ENCODE measurements at regions not wholly inside any gene's neighbourhood (a gene's known extent, or its start where the extent isn't known, plus 50 kb on each side); places are given as distances from the start of the nearest gene placed in this dataset.

DNA sequence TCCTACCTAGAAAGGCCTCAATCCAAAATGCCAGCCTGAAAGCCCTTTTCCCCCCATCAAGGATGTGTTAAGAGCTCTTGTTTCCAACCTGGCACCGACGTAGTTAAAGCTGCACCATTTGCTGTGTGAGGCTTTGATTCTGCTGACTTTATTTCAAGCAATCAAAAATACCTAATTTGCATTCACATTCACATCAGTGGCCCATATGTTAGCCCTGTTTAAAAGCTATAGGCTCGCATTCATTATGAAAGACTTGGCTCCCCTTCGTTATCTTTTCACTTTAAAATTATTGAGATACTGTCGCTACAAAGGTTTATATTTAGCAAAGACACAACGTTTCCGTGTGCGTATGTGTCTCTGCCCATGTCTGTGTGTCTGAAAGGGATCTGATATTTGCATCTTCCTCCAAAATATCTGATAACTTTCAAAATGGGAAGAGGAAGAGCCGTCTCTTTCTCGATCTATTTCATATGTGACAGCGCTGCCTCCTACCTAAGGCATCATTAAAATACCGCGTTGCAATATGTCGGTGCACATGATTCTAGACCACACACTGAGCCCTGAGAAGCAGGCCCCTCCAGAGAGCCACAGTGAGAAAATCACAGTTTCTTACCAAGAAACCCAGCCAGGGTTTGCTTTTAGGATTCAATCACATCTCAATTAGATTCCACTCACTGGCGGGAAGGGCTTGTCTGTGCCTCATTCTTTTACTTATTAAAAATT is 57.1 kb upstream of the ITPRID1 start:
- no peak for DNase-seq

DNA sequence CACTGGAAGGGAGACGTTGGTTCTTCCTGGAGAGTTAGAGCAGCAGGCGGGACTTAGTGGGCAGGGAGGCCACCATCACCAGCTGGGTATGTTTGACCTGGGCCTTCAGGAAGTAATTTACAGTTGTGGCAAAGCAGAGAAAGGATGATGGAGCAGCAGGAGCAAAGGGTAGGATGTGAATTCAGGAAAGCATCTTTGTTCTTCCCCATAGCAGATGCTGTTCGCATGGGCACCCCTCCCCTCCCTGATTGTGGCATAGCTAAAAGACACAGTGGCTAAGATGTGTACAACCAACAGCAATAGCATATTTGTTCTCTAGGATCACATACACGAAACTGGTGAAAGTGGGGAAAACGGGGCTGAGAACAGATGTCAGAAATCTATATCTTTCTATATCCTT is 56.3 kb upstream of the ITPRID1 start:
- no peak for DNase-seq

DNA sequence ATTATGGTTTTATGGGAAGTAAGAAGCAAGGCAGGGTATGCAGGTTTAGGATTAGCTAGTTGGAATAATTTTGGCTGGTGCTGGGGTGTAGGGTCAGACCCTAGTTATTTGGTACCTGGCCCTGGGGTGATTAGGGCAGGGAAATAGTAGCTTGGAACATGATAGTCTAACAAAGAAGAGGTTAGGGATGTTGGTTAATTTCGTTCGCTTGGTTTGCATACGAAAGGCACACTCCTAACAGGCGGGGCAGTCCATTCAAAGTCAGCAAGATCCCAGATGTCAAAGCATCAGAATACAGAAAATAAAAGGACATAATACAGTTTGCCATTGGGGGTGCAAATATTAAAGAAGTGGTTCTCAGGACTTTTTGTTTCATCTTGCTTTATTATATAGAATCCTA is 55.7 kb upstream of the ITPRID1 start:
- DNase-seq = no peak

- DNase-seq = no peak
Measured at GRCh38 chr7:31462636-31463035, 51.3 kb upstream of the ITPRID1 start.
